HCT116 (cell line): ENCODE measurements at regions not wholly inside any gene's neighbourhood (a gene's known extent, or its start where the extent isn't known, plus 50 kb on each side); places are given as distances from the start of the nearest gene placed in this dataset.

Experiments
- ATAC-seq: fragments of 200-7000 bp; cut with Tn5 transposase; 2 replicates; pipeline ENCODE4 v1.9.1; 2020; ENCODE audit warnings: mild to moderate bottlenecking, moderate library complexity
- BruUV-seq: library from RNA; stranded (reverse); fragments of 400-500 nt; replicated peaks from 2 replicates; lab custom pipeline; 2021; lab: Mats Ljungman, UMichigan
- CTCF ChIA-PET: fragments of 300-600 bp; sonication (Branson Sonifier 250); formaldehyde crosslinking; loops from one replicate; lab custom pipeline; 2021; ENCODE audit warnings: antibody characterized with exemption; lab: Charles Lee
- POLR2A ChIA-PET: fragments of 300-600, 350-600 bp; sonication (Branson Sonifier 250); formaldehyde crosslinking; loops from one replicate; lab custom pipeline; 2021; ENCODE audit warnings: antibody characterized with exemption; lab: Charles Lee
- RAD21 ChIA-PET, 2 experiments: fragments of 300-600 bp; sonication (Branson Sonifier 250); formaldehyde crosslinking; loops; one replicate each; lab custom pipeline; 2023; ENCODE audit warnings: low total read pairs in 2 of 2; ENCODE audit not compliant: uncharacterized antibody in 2 of 2, unreplicated experiment in 2 of 2, low non-redundant PET in 1 of 2; lab: Charles Lee
- DNase-seq: peaks from one replicate; pipeline ENCODE4 v3.0.0-alpha.2; 2010; ENCODE audit warnings: low read depth, low spot score
- H2AFZ ChIP-seq: fragments of 200-600 bp; shearing (Covaris generic), sonication (generic); 2 replicates; pipeline ENCODE4 v1.6.1; 2017; ENCODE audit warnings: low read depth, mixed run types, mixed read lengths, antibody characterized with exemption, low read length; ENCODE audit not compliant: poor library complexity, severe bottlenecking
- H3K27ac ChIP-seq: 2 replicates; pipeline ENCODE4 v1.5.1; 2012; ENCODE audit warnings: low read depth, low read length
- H3K27me3 ChIP-seq: fragments of 200-600 bp; sonication (generic); 2 replicates; pipeline ENCODE4 v1.6.1; 2016; ENCODE audit warnings: mixed run types, low read length, mixed read lengths; ENCODE audit not compliant: insufficient read depth
- H3K36me3 ChIP-seq, 2 experiments: fragments of 200-500 bp in 1 of 2; fragments of 200-600 bp in 1 of 2; sonication (Bioruptor generic) in 1 of 2; sonication (generic) in 1 of 2; 2 replicates each; pipeline versions ENCODE4 v1.5.1 to v1.6.1; 2014 to 2016; ENCODE audit warnings: low read length in 2 of 2, inconsistent platforms in 1 of 2, mixed read lengths in 1 of 2, mixed run types in 1 of 2; ENCODE audit not compliant: insufficient read depth in 2 of 2, control insufficient read depth in 1 of 2
- H3K4me1 ChIP-seq, 2 experiments: fragments of 200-600 bp in 1 of 2; sonication (generic) in 1 of 2; 2 replicates each; pipeline versions ENCODE4 v1.5.1 to v1.6.1; 2012 to 2017; ENCODE audit warnings: low read length in 2 of 2, inconsistent platforms in 1 of 2, mild to moderate bottlenecking in 1 of 2, mixed read lengths in 1 of 2, mixed run types in 1 of 2, moderate library complexity in 1 of 2; ENCODE audit not compliant: insufficient read depth in 2 of 2, control insufficient read depth in 1 of 2
- H3K4me2 ChIP-seq: fragments of 200-600 bp; sonication (generic); 2 replicates; pipeline ENCODE4 v1.6.1; 2017; ENCODE audit warnings: mixed run types, low read length, mixed read lengths
- H3K4me3 ChIP-seq, 2 experiments: fragments of 200-600 bp in 1 of 2; sonication (generic) in 1 of 2; replicated peaks in 1 of 2; 2 replicates each; pipeline ENCODE4 v1.5.1; 2011 to 2016; ENCODE audit warnings: low read length in 2 of 2, control low read depth in 1 of 2, low read depth in 1 of 2, mild to moderate bottlenecking in 1 of 2, mixed read lengths in 1 of 2, mixed run types in 1 of 2
- H3K79me2 ChIP-seq: fragments of 200-600 bp; sonication (generic); 2 replicates; pipeline ENCODE4 v1.6.1; 2017; ENCODE audit warnings: mild to moderate bottlenecking, mixed run types, low read length, moderate library complexity, mixed read lengths; ENCODE audit not compliant: insufficient read depth
- H3K9ac ChIP-seq: fragments of 200-600 bp; sonication (generic); 2 replicates; pipeline ENCODE4 v1.6.1; 2016; ENCODE audit warnings: low read length, mixed read lengths
- H3K9me2 ChIP-seq: fragments of 200-600 bp; sonication (generic), shearing (Covaris generic); 2 replicates; pipeline ENCODE4 v1.6.1; 2017; ENCODE audit warnings: mixed run types, mild to moderate bottlenecking, moderate library complexity; ENCODE audit not compliant: insufficient read depth
- H3K9me3 ChIP-seq, 2 experiments: fragments of 200-500 bp in 1 of 2; fragments of 200-600 bp in 1 of 2; sonication (Bioruptor generic) in 1 of 2; sonication (generic) in 1 of 2; 2 replicates each; pipeline ENCODE4 v1.6.1; 2014 to 2017; ENCODE audit warnings: low read length in 2 of 2, mixed read lengths in 2 of 2, inconsistent platforms in 1 of 2, low read depth in 1 of 2, mild to moderate bottlenecking in 1 of 2, mixed run types in 1 of 2, moderate library complexity in 1 of 2; ENCODE audit not compliant: control insufficient read depth in 1 of 2, insufficient read depth in 1 of 2
- H4K20me1 ChIP-seq: fragments of 200-600 bp; sonication (generic), shearing (Covaris generic); 2 replicates; pipeline ENCODE4 v1.6.1; 2017; ENCODE audit warnings: mixed run types, mild to moderate bottlenecking, moderate library complexity; ENCODE audit not compliant: insufficient read depth
- ATF3 ChIP-seq: IDR thresholded peaks from 2 replicates; pipeline ENCODE4 v1.6.1; 2012
- CBX3 ChIP-seq: IDR thresholded peaks from 2 replicates; pipeline ENCODE4 v1.6.1; 2012; ENCODE audit warnings: low read depth
- CEBPB ChIP-seq: IDR thresholded peaks from 2 replicates; pipeline ENCODE4 v1.6.1; 2012; ENCODE audit warnings: low read depth
- EGR1 ChIP-seq: IDR thresholded peaks from 2 replicates; pipeline ENCODE4 v1.6.1; 2012; ENCODE audit warnings: low read depth
- ELF1 ChIP-seq: IDR thresholded peaks from 2 replicates; pipeline ENCODE4 v1.6.1; 2012; ENCODE audit warnings: low read depth, borderline replicate concordance
- EZH2 ChIP-seq: fragments of 200-600 bp; sonication (generic); IDR thresholded peaks from 2 replicates; pipeline ENCODE4 v1.6.1; 2017; ENCODE audit warnings: antibody characterized with exemption, mixed run types
- EZH2phosphoT487 ChIP-seq: fragments of 200-600 bp; IDR thresholded peaks from 2 replicates; pipeline ENCODE4 v1.6.1; 2018; ENCODE audit warnings: antibody characterized with exemption, borderline replicate concordance
- JUND ChIP-seq: IDR thresholded peaks from 2 replicates; pipeline ENCODE4 v1.6.1; 2012
- MAX ChIP-seq: IDR thresholded peaks from 2 replicates; pipeline ENCODE4 v1.6.1; 2012
- POLR2A ChIP-seq: IDR thresholded peaks from 2 replicates; pipeline ENCODE4 v1.7.0; 2011; ENCODE audit warnings: borderline replicate concordance; ENCODE audit not compliant: insufficient read depth, insufficient read length; ENCODE audit errors: extremely low read depth
- POLR2AphosphoS5 ChIP-seq: IDR thresholded peaks from 2 replicates; pipeline ENCODE4 v1.6.1; 2011; ENCODE audit warnings: mild to moderate bottlenecking, low read depth, low read length, moderate library complexity
- RAD21 ChIP-seq: IDR thresholded peaks from 2 replicates; pipeline ENCODE4 v1.6.1; 2012; ENCODE audit warnings: low read depth, mild to moderate bottlenecking
- SIN3A ChIP-seq: IDR thresholded peaks from 2 replicates; pipeline ENCODE4 v1.6.1; 2012; ENCODE audit warnings: low read depth
- SP1 ChIP-seq: IDR thresholded peaks from 2 replicates; pipeline ENCODE4 v1.6.1; 2012; ENCODE audit warnings: low read depth
- TCF7L2 ChIP-seq: IDR thresholded peaks from 2 replicates; pipeline ENCODE4 v1.7.0; 2011; ENCODE audit warnings: borderline replicate concordance, inconsistent platforms; ENCODE audit not compliant: insufficient read depth, insufficient read length; ENCODE audit errors: extremely low read depth
- YY1 ChIP-seq: IDR thresholded peaks from 2 replicates; pipeline ENCODE4 v1.6.1; 2011; ENCODE audit warnings: low read length, low read depth, moderate library complexity, mild to moderate bottlenecking; ENCODE audit not compliant: insufficient replicate concordance; ENCODE audit errors: extremely low read depth
- ZFX ChIP-seq: fragments of 450-650 bp; IDR thresholded peaks from 2 replicates; pipeline ENCODE4 v1.6.1; 2017
- intact Hi-C: fragments of 100-400 bp; cut with micrococcal nuclease; formaldehyde crosslinking; loops from 2 replicates; pipeline ENCODE4 v1.10.0; 2022
- TF ChIP-seq, protein P1 (sequence below): IDR thresholded peaks from 2 replicates; pipeline ENCODE4 v1.6.1; 2012; ENCODE audit warnings: low read depth
- TF ChIP-seq, protein P2 (sequence below), 3 experiments: fragments of 200-600 bp in 1 of 3; sonication (generic) in 1 of 3; IDR thresholded peaks in 2 of 3; conservative IDR thresholded peaks in 1 of 3; 2 replicates each; pipeline ENCODE4 v1.5.1; 2012 to 2017; ENCODE audit warnings: low read depth in 2 of 3, low read length in 2 of 3, antibody characterized with exemption in 1 of 3, borderline replicate concordance in 1 of 3, control low read depth in 1 of 3, mild to moderate bottlenecking in 1 of 3, mixed read lengths in 1 of 3, mixed run types in 1 of 3, moderate library complexity in 1 of 3; ENCODE audit not compliant: insufficient read depth in 1 of 3

- H3K27me3 ChIP-seq, result no peaks in the 10 kb centered on the region
- no peak overlapping the region for H3K4me3 ChIP-seq
- H3K4me2 ChIP-seq, result no peak overlapping the region
- H2AFZ ChIP-seq, result no peak overlapping the region
- H3K4me1 ChIP-seq, result no peaks in the 10 kb centered on the region
- H3K9me2 ChIP-seq, result no peaks in the 10 kb centered on the region
- RAD21 ChIA-PET, result no interaction called here
- H3K9me3 ChIP-seq, result no peaks in the 10 kb centered on the region
- no peaks in the 10 kb centered on the region for H3K79me2 ChIP-seq
- no peak overlapping the region for H3K27ac ChIP-seq
- DNase-seq (no peak), ATAC-seq (no peak)
- TF ChIP-seq, protein P1, sequence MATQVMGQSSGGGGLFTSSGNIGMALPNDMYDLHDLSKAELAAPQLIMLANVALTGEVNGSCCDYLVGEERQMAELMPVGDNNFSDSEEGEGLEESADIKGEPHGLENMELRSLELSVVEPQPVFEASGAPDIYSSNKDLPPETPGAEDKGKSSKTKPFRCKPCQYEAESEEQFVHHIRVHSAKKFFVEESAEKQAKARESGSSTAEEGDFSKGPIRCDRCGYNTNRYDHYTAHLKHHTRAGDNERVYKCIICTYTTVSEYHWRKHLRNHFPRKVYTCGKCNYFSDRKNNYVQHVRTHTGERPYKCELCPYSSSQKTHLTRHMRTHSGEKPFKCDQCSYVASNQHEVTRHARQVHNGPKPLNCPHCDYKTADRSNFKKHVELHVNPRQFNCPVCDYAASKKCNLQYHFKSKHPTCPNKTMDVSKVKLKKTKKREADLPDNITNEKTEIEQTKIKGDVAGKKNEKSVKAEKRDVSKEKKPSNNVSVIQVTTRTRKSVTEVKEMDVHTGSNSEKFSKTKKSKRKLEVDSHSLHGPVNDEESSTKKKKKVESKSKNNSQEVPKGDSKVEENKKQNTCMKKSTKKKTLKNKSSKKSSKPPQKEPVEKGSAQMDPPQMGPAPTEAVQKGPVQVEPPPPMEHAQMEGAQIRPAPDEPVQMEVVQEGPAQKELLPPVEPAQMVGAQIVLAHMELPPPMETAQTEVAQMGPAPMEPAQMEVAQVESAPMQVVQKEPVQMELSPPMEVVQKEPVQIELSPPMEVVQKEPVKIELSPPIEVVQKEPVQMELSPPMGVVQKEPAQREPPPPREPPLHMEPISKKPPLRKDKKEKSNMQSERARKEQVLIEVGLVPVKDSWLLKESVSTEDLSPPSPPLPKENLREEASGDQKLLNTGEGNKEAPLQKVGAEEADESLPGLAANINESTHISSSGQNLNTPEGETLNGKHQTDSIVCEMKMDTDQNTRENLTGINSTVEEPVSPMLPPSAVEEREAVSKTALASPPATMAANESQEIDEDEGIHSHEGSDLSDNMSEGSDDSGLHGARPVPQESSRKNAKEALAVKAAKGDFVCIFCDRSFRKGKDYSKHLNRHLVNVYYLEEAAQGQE, result no peak
- no peak for TF ChIP-seq JUND
- TF ChIP-seq, protein P2, sequence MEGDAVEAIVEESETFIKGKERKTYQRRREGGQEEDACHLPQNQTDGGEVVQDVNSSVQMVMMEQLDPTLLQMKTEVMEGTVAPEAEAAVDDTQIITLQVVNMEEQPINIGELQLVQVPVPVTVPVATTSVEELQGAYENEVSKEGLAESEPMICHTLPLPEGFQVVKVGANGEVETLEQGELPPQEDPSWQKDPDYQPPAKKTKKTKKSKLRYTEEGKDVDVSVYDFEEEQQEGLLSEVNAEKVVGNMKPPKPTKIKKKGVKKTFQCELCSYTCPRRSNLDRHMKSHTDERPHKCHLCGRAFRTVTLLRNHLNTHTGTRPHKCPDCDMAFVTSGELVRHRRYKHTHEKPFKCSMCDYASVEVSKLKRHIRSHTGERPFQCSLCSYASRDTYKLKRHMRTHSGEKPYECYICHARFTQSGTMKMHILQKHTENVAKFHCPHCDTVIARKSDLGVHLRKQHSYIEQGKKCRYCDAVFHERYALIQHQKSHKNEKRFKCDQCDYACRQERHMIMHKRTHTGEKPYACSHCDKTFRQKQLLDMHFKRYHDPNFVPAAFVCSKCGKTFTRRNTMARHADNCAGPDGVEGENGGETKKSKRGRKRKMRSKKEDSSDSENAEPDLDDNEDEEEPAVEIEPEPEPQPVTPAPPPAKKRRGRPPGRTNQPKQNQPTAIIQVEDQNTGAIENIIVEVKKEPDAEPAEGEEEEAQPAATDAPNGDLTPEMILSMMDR (IDR thresholded peaks at IDR 0.05 in 2 of 3, conservative IDR thresholded peaks at IDR 0.05 in 1 of 3; ENCODE audit: borderline replicate concordance in 1 of 3, insufficient read depth in 1 of 3, low read depth in 2 of 3, low read length in 2 of 3), result no peak
- TF ChIP-seq TCF7L2, result no peak
- TF ChIP-seq SIN3A, result no peak
- TF ChIP-seq YY1, result no peak
- TF ChIP-seq ZFX, result no peak
- no peak for TF ChIP-seq CBX3
- TF ChIP-seq ELF1, result no peak
- no peak for TF ChIP-seq SP1
- TF ChIP-seq MAX, result no peak
- TF ChIP-seq EZH2, result no peak
- no peak for TF ChIP-seq POLR2AphosphoS5
- TF ChIP-seq EZH2phosphoT487, result no peak
- no peak for TF ChIP-seq EGR1
- no peak for TF ChIP-seq ATF3
- TF ChIP-seq POLR2A, result no peak
- no peak for TF ChIP-seq CEBPB
- no peak for TF ChIP-seq RAD21
- POLR2A ChIA-PET, result no interaction called here
- no peaks in the 10 kb centered on the region for H4K20me1 ChIP-seq
- CTCF ChIA-PET, result no interaction called here
- intact Hi-C loops, result no loop called here
- no peak overlapping the region for H3K9ac ChIP-seq
- no peaks in the 10 kb centered on the region for H3K36me3 ChIP-seq
- BruUV-seq, result no TSS peak
Measured at GRCh38 chr10:29794776-29795611, 160.2 kb upstream of the SVIL start.
